Retinal pigment epithelial cell (primary cell): ENCODE measurements at regions not wholly inside any gene's neighbourhood (a gene's known extent, or its start where the extent isn't known, plus 50 kb on each side); places are given as distances from the start of the nearest gene placed in this dataset.

ENCODE experiments used
- DNase-seq: peaks from one replicate; pipeline ENCODE4 v3.0.0-alpha.2; 2010; ENCODE audit warnings: low read depth
- H3K4me3 ChIP-seq: 2 replicates; pipeline ENCODE4 v1.5.1; 2011; ENCODE audit warnings: mild to moderate bottlenecking, low read length, control low read depth, moderate library complexity
- CTCF ChIP-seq: conservative IDR thresholded peaks from 2 replicates; pipeline ENCODE4 v1.5.1; 2011; ENCODE audit warnings: low read depth, low read length, control low read depth, inconsistent platforms

DNA sequence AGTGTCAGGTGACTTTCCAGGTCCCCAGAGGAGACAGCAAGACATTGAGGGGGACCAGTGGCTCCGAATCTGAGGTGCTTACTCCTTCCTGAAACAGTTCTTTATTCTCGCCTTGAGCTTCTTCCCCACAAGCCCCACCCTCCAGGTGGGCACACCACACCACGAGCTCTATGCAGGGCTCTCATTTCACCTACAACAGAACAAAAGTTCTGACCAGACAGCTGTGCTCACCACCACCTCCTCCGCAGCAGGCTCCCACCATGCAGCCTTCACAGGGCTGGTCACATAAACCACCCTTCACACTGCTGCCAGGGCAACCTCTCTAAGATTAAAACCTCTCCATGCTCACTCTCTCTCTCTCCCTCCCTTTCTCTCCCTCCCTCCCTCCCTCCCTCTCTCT lies 384.5 kb upstream of the ARID1B start:
- no peak for DNase-seq
- no peak for TF ChIP-seq CTCF
- no peak overlapping the region for H3K4me3 ChIP-seq

GRCh38 chr6:156391977-156392376 lies 385.2 kb upstream of the ARID1B start:
- TF ChIP-seq CTCF, result no peak
- no peak for DNase-seq
- H3K4me3 ChIP-seq, result no peak overlapping the region

DNA sequence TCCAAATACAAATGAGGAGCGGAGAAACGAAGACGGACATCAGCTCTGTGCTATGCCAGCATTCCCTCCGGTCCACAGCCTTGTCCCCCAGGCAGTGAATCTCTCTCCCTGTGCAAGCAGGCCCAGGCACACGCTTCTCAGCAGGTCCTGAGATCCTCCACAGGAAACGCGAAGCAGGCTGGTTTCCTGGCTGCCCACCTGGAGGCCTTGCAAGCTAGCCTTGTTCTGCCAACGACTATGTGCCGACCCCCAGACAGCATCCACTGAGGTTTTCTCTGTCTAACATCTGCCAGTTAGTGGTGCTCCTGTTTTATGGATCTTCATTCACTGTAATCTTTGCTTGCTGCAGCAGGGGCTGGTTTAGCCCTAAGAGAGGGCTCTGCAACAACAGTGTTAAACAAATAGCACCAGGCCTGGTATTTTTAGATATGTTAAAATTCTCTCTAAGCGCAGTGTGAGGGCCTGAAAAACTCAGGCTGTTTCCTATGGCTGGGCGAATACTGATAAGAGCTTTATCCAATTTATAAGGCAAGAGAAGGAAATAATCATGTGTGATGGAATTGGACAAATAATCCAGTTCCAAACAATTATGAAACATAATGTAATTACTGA lies 386.0 kb upstream of the ARID1B start:
- TF ChIP-seq CTCF, result no peak
- H3K4me3 ChIP-seq, result no peak overlapping the region
- DNase-seq, result no peak

DNA sequence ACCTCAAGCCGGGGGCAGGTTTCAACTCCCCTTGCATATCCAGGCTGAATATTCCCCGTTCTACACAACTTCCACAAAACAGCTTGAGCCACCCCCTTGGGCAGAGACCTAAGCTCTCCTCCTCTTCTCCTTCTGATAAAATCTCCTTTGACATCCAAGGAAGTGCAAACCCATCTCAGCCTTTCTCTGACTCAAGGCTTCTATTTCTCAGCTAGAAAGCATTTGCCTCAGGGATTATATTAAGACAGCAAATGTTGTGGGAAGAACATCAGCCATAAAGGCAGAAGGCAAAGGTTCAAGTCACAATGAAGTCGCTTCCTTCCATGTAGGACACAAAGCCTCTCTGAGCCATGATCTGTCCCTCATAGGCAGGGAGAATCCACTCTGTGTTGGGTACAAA lies 386.6 kb upstream of the ARID1B start:
- no peak for DNase-seq
- TF ChIP-seq CTCF, result no peak
- no peak overlapping the region for H3K4me3 ChIP-seq

DNA sequence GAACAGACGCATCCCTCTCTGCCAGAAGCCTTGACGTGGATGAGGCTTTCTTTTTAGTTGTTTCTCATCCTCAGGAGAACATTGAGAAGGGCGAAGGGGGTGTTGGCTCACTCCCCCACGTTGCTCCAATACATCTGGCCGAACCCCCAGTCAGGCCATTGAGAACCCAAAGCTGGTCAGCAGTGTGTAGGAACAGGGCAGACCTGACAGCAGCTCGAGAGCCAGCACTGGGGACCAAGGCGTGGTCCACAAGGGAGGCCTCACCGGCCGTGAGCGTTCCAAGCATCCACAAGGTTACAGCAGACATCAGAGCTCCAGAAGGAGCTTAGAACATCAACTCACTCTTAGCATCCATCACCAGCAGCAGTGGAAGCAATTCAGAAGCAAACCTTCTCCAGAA lies 387.9 kb upstream of the ARID1B start:
- no peak for DNase-seq
- no peak overlapping the region for H3K4me3 ChIP-seq
- no peak for TF ChIP-seq CTCF

DNA sequence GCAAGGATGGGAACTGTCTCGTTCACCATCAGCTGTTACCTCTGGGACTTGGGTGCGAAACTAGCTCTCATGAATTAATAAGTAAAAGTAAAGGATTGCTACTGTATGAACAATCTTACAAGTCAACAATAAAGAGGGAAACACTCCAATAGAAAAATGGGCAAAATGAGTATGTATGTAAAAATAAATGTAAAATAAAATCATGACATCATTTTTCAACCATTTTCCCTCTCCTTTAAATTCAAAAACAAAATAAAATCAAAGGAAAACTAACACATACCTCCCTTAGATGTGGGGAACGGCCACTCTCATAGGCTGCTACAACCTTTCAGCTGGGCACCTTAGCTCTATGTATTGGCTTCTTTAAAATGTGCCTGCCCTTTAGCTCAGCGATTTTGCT lies 389.7 kb upstream of the ARID1B start:
- H3K4me3 ChIP-seq, result no peak overlapping the region
- no peak for TF ChIP-seq CTCF
- DNase-seq, result no peak

DNA sequence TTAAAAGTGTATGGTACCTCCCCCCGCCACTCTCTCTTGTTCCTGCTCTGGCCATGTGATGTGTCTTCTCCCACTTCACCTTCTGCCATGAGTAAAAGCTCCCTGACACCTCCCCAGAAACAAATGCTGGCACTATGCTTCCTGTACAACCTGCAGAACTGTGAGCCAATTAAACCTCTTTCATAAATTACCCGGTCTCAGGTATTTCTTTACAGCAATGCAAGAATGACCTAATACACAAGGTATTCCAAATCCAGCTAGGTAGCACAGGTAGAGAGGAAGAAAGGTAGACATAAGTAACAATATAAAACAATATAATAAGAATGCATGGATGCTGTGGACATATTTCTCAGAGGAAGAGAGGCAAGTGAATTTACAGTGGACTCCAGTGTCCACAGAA lies 394.1 kb upstream of the ARID1B start:
- TF ChIP-seq CTCF, result no peak
- H3K4me3 ChIP-seq, result no peak overlapping the region
- DNase-seq, result no peak
